K562 (cell line): ENCODE measurements at regions not wholly inside any gene's neighbourhood (a gene's known extent, or its start where the extent isn't known, plus 50 kb on each side); places are given as distances from the start of the nearest gene placed in this dataset.

ENCODE experiments used
- ATAC-seq: fragments of 200-7000 bp; cut with Tn5 transposase; 3 replicates; pipeline ENCODE4 v1.9.1; 2020; ENCODE audit warnings: moderate library complexity
- BruUV-seq: library from RNA; stranded (reverse); fragments of 400-500 nt; replicated peaks from 2 replicates; lab custom pipeline; 2021; lab: Mats Ljungman, UMichigan
- CTCF ChIA-PET: fragments of 300-600 bp; formaldehyde crosslinking; extraction: SDS; loops from one replicate; lab custom pipeline; 2021; ENCODE audit warnings: low intra/inter-chr PET ratio; lab: Yijun Ruan, JAX
- POLR2A ChIA-PET: fragments of 300-600, 350-650 bp; sonication (Branson Sonifier 250); formaldehyde crosslinking; extraction: SDS; loops from one replicate; lab custom pipeline; 2021; ENCODE audit warnings: antibody characterized with exemption, inconsistent platforms; lab: Yijun Ruan, JAX
- DNase-seq, 4 experiments: peaks; one replicate each; pipeline versions ENCODE4 v3.0.0 to v3.0.0-alpha.2; 2011 to 2018; ENCODE audit warnings: low spot score in 3 of 4, mixed read lengths in 3 of 4; ENCODE audit errors: extremely low read depth in 1 of 4
- FAIRE-seq: peaks from 2 replicates; lab custom pipeline; 2011; peaks lifted over from hg19 to GRCh38; lab: Jason Lieb, UNC
- H2AFZ ChIP-seq: 2 replicates; pipeline ENCODE4 v1.6.0; 2011; ENCODE audit warnings: low read depth, low read length, control low read depth, inconsistent platforms
- H3K27ac ChIP-seq: fragments of 200-600 bp; 3 replicates; pipeline ENCODE4 v1.8.0; 2011; ENCODE audit warnings: low read depth, mild to moderate bottlenecking, control low read depth, inconsistent platforms, low read length, moderate library complexity, mixed read lengths; ENCODE audit errors: extremely low read depth
- H3K27me3 ChIP-seq, 2 experiments: fragments of 300-600 bp in 1 of 2; 2 replicates in 1 of 2; 3 replicates in 1 of 2; pipeline versions ENCODE4 v1.6.0 to v1.8.0; 2011; ENCODE audit warnings: inconsistent platforms in 2 of 2, low read length in 2 of 2, mild to moderate bottlenecking in 1 of 2, mixed read lengths in 1 of 2, moderate library complexity in 1 of 2; ENCODE audit not compliant: control insufficient read depth in 2 of 2, insufficient read depth in 2 of 2
- H3K36me3 ChIP-seq: fragments of 300-600 bp; 3 replicates; pipeline ENCODE4 v1.8.0; 2011; ENCODE audit warnings: mild to moderate bottlenecking, low read length, inconsistent platforms; ENCODE audit not compliant: control insufficient read depth, insufficient read depth
- H3K4me1 ChIP-seq, 2 experiments: fragments of 200-600 bp in 1 of 2; replicated peaks in 1 of 2; 2 replicates in 1 of 2; 3 replicates in 1 of 2; pipeline versions ENCODE4 v1.5.1 to v1.8.0; 2011; ENCODE audit warnings: inconsistent platforms in 2 of 2, low read length in 2 of 2, mild to moderate bottlenecking in 1 of 2, mixed read lengths in 1 of 2, moderate library complexity in 1 of 2; ENCODE audit not compliant: control insufficient read depth in 2 of 2, insufficient read depth in 2 of 2
- H3K4me2 ChIP-seq: 2 replicates; pipeline ENCODE4 v1.6.1; 2011; ENCODE audit warnings: low read length, control low read depth, inconsistent platforms, mixed read lengths; ENCODE audit not compliant: insufficient read depth
- H3K4me3 ChIP-seq: fragments of 200-600 bp; sonication (generic), shearing (Covaris generic); 2 replicates; pipeline ENCODE4 v1.5.1; 2016; ENCODE audit warnings: control low read depth, inconsistent platforms
- H3K79me2 ChIP-seq: fragments of 200-600 bp; 3 replicates; pipeline ENCODE4 v1.8.0; 2011; ENCODE audit warnings: low read length, inconsistent platforms; ENCODE audit not compliant: control insufficient read depth, insufficient read depth
- H3K9ac ChIP-seq, 2 experiments: 2 replicates each; pipeline versions ENCODE4 v1.6.0 to v1.6.1; 2011; ENCODE audit warnings: low read depth in 2 of 2, low read length in 2 of 2, control low read depth in 1 of 2, inconsistent platforms in 1 of 2, mild to moderate bottlenecking in 1 of 2, mixed read lengths in 1 of 2; ENCODE audit not compliant: insufficient read depth in 1 of 2
- H3K9me1 ChIP-seq: one replicate; pipeline ENCODE4 v1.6.0; 2011; ENCODE audit warnings: inconsistent platforms, mild to moderate bottlenecking, low read length, moderate library complexity; ENCODE audit not compliant: control insufficient read depth, insufficient read depth
- H3K9me3 ChIP-seq: replicated peaks from 2 replicates; pipeline ENCODE4 v1.5.1; 2011; ENCODE audit warnings: low read depth, low read length, inconsistent platforms; ENCODE audit not compliant: control insufficient read depth, insufficient read depth
- H4K20me1 ChIP-seq: replicated peaks from 2 replicates; pipeline ENCODE4 v1.6.1; 2011; ENCODE audit warnings: low read length, inconsistent platforms, mixed read lengths; ENCODE audit not compliant: control insufficient read depth, insufficient read depth
- BRF1 ChIP-seq: IDR thresholded peaks from 3 replicates; pipeline ENCODE4 v1.6.1; 2011; ENCODE audit warnings: borderline replicate concordance, mild to moderate bottlenecking; ENCODE audit not compliant: insufficient read length; ENCODE audit errors: extremely low read depth
- MTA1 ChIP-seq: fragments of 450-650 bp; IDR thresholded peaks from 2 replicates; pipeline ENCODE4 v1.6.1; 2017; ENCODE audit warnings: borderline replicate concordance
- SMARCA5 ChIP-seq: fragments of 450-650 bp; IDR thresholded peaks from 2 replicates; pipeline ENCODE4 v1.6.1; 2016
- SMC3 ChIP-seq: conservative IDR thresholded peaks from 2 replicates; pipeline ENCODE4 v1.6.1; 2011; ENCODE audit warnings: low read depth, low read length, improper control_type of control experiment; ENCODE audit not compliant: insufficient read depth
- TCF3 ChIP-seq: sonication (generic); formaldehyde crosslinking; IDR thresholded peaks from 2 replicates; pipeline ENCODE4 v1.4.0; 2020; ENCODE audit warnings: mild to moderate bottlenecking, missing genetic modification reagents
- TCF7L2 ChIP-seq: fragments of 150-350 bp; IDR thresholded peaks from 2 replicates; pipeline ENCODE4 v1.6.1; 2016; ENCODE audit warnings: low read depth, mild to moderate bottlenecking, low read length, moderate library complexity
- ZNF507 ChIP-seq: conservative IDR thresholded peaks from 2 replicates; pipeline ENCODE4 v1.6.1; 2017; ENCODE audit warnings: missing genetic modification characterization, missing compliant biosample characterization
- WGBS: fragments of 100-300 bp; shearing (Covaris generic); methylation state at CpG from one replicate; pipeline ENCODE4 v1.1.6; 2016; ENCODE audit warnings: low coverage, mixed read lengths; ENCODE audit not compliant: insufficient coverage; ENCODE audit errors: missing lambda C conversion rate; 5-methylcytosine and 5-hydroxymethylcytosine counted together
- in situ Hi-C: fragments of 300-500 bp; cut with MboI; formaldehyde crosslinking; loops from 4 replicates; pipeline ENCODE4 v1.15.0; 2018; ENCODE audit warnings: inconsistent platforms, mixed read lengths
- intact Hi-C: fragments of 100-400 bp; cut with micrococcal nuclease; formaldehyde crosslinking; loops from 2 replicates; pipeline ENCODE4 v1.14.2; 2022
- TF ChIP-seq, protein P1 (sequence below): sonication (generic); formaldehyde crosslinking; IDR thresholded peaks from 2 replicates; pipeline ENCODE4 v1.8.1; 2023; ENCODE audit warnings: mild to moderate bottlenecking, missing genetic modification reagents
- TF ChIP-seq, protein P2 (sequence below): fragments of 450-650 bp; formaldehyde crosslinking; IDR thresholded peaks from 2 replicates; pipeline ENCODE4 v1.4.0; 2020; ENCODE audit warnings: mild to moderate bottlenecking, moderate library complexity
- TF ChIP-seq, protein P3 (sequence below), 3 experiments: IDR thresholded peaks in 2 of 3; conservative IDR thresholded peaks in 1 of 3; 2 replicates each; pipeline ENCODE4 v1.5.1; 2011 to 2012; ENCODE audit warnings: low read length in 3 of 3, mild to moderate bottlenecking in 3 of 3, control low read depth in 2 of 3, improper control_type of control experiment in 1 of 3, inconsistent platforms in 1 of 3, low read depth in 1 of 3, mixed read lengths in 1 of 3, moderate library complexity in 1 of 3; ENCODE audit not compliant: insufficient read depth in 2 of 3

DNA sequence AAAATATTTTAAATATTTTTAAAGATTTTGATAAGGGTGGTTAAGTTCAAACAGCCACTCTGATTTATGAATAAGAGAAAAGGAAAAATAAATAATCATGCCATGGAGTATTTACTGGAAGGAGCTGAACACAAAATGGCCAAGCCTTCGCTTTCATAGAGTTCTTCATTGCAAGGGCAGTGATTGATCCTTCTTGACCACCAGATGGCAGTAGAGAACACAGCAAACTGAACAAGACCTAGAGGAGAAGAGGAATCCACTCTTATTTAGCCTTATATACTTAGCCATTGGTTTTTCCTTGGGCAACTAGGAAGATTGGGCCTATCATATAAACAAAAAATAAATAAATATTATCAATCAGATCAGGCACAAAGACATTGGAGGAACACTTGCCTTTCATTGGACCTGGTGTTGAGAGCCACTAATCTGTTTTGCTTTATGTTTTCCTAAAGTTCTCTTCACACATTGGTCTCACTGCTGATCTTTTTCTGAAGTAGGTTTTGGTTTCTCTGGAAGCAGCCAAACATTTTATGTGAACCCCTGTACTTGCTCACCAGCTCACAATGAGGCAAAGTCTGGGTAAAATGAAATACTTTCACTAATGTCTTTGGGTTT is 58.1 kb upstream of the PARM1 start:
- POLR2A ChIA-PET = no interaction called here
- H3K4me3 ChIP-seq = no peak overlapping the region
- H3K79me2 ChIP-seq = no peaks in the 10 kb centered on the region
- no peaks in the 10 kb centered on the region for H3K36me3 ChIP-seq
- H3K4me2 ChIP-seq = no peak overlapping the region
- DNase-seq = peak; percentile 46 to 72 (median 62)
- FAIRE-seq = peak; percentile 93
- BruUV-seq = no TSS peak
- intact Hi-C loops = loop anchor here (5.0 to 10.0 kb wide), 2 partner anchors 417 to 600 kb away; no protein-coding TSS in a partner anchor
- H2AFZ ChIP-seq = no peak overlapping the region
- H3K4me1 ChIP-seq = no peaks in the 10 kb centered on the region
- CTCF ChIA-PET = interaction anchor here (1.3 to 1.7 kb wide), 3 partner anchors 415 to 615 kb away, joined by 3 to 4 read pairs (median 3); no protein-coding TSS in a partner anchor
- H3K9me1 ChIP-seq = no peaks in the 10 kb centered on the region
- no peaks in the 10 kb centered on the region for H3K9me3 ChIP-seq
- peak; percentile 94 for ATAC-seq
- in situ Hi-C loops = no loop called here
- 0% methylated on average over 1 of the region's 1 CpG for WGBS
- H3K9ac ChIP-seq = no peak overlapping the region
- H3K27ac ChIP-seq = no peak overlapping the region
- H3K27me3 ChIP-seq = no peaks in the 10 kb centered on the region; a peak in 1 of 5 replicates
- H4K20me1 ChIP-seq = no peaks in the 10 kb centered on the region
- no peak for TF ChIP-seq SMARCA5
- no peak for TF ChIP-seq ZNF507 (tag)
- no peak for TF ChIP-seq BRF1
- TF ChIP-seq, protein P1, sequence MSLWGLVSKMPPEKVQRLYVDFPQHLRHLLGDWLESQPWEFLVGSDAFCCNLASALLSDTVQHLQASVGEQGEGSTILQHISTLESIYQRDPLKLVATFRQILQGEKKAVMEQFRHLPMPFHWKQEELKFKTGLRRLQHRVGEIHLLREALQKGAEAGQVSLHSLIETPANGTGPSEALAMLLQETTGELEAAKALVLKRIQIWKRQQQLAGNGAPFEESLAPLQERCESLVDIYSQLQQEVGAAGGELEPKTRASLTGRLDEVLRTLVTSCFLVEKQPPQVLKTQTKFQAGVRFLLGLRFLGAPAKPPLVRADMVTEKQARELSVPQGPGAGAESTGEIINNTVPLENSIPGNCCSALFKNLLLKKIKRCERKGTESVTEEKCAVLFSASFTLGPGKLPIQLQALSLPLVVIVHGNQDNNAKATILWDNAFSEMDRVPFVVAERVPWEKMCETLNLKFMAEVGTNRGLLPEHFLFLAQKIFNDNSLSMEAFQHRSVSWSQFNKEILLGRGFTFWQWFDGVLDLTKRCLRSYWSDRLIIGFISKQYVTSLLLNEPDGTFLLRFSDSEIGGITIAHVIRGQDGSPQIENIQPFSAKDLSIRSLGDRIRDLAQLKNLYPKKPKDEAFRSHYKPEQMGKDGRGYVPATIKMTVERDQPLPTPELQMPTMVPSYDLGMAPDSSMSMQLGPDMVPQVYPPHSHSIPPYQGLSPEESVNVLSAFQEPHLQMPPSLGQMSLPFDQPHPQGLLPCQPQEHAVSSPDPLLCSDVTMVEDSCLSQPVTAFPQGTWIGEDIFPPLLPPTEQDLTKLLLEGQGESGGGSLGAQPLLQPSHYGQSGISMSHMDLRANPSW = no peak
- TF ChIP-seq, protein P2, sequence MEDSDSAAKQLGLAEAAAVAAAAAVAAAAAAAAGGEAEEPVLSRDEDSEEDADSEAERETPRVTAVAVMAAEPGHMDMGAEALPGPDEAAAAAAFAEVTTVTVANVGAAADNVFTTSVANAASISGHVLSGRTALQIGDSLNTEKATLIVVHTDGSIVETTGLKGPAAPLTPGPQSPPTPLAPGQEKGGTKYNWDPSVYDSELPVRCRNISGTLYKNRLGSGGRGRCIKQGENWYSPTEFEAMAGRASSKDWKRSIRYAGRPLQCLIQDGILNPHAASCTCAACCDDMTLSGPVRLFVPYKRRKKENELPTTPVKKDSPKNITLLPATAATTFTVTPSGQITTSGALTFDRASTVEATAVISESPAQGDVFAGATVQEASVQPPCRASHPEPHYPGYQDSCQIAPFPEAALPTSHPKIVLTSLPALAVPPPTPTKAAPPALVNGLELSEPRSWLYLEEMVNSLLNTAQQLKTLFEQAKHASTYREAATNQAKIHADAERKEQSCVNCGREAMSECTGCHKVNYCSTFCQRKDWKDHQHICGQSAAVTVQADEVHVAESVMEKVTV (CRISPR knock-in tag) = peak; percentile 13; the same call in 1 of the 2 replicates
- TF ChIP-seq TCF7L2 = no peak
- no peak for TF ChIP-seq MTA1
- TF ChIP-seq SMC3 = peak; percentile 57; the same call in 1 of the 2 replicates
- TF ChIP-seq TCF3 (CRISPR knock-in tag) = no peak
- TF ChIP-seq, protein P3, sequence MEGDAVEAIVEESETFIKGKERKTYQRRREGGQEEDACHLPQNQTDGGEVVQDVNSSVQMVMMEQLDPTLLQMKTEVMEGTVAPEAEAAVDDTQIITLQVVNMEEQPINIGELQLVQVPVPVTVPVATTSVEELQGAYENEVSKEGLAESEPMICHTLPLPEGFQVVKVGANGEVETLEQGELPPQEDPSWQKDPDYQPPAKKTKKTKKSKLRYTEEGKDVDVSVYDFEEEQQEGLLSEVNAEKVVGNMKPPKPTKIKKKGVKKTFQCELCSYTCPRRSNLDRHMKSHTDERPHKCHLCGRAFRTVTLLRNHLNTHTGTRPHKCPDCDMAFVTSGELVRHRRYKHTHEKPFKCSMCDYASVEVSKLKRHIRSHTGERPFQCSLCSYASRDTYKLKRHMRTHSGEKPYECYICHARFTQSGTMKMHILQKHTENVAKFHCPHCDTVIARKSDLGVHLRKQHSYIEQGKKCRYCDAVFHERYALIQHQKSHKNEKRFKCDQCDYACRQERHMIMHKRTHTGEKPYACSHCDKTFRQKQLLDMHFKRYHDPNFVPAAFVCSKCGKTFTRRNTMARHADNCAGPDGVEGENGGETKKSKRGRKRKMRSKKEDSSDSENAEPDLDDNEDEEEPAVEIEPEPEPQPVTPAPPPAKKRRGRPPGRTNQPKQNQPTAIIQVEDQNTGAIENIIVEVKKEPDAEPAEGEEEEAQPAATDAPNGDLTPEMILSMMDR (IDR thresholded peaks at IDR 0.05 in 2 of 3, conservative IDR thresholded peaks at IDR 0.05 in 1 of 3; ENCODE audit: insufficient read depth in 2 of 3, low read depth in 1 of 3, low read length in 3 of 3) = peak; percentile 69 to 77 (median 74)
